Hepatocyte (in vitro differentiated cells): ENCODE measurements at regions not wholly inside any gene's neighbourhood (a gene's known extent, or its start where the extent isn't known, plus 50 kb on each side); places are given as distances from the start of the nearest gene placed in this dataset.
A peak's percentile ranks its signal among the peaks of the same experiment; 100 is the strongest.

Experiments
- DNase-seq: peaks from one replicate; pipeline ENCODE4 v3.0.0-alpha.2; 2016; ENCODE audit warnings: low spot score
- H2AFZ ChIP-seq: fragments of 200-600 bp; sonication (generic); 2 replicates; pipeline ENCODE4 v1.6.0; 2016; ENCODE audit warnings: antibody characterized with exemption, mild to moderate bottlenecking
- H3K27ac ChIP-seq: fragments of 200-600 bp; sonication (generic); 2 replicates; pipeline ENCODE4 v1.5.1; 2016; ENCODE audit warnings: mild to moderate bottlenecking
- H3K27me3 ChIP-seq: fragments of 200-600 bp; sonication (generic); 2 replicates; pipeline ENCODE4 v1.6.1; 2016
- H3K36me3 ChIP-seq: fragments of 200-600 bp; sonication (generic); replicated peaks from 2 replicates; pipeline ENCODE4 v1.5.1; 2016; ENCODE audit warnings: low read depth; ENCODE audit not compliant: insufficient read depth
- H3K4me1 ChIP-seq: fragments of 200-600 bp; sonication (generic); 2 replicates; pipeline ENCODE4 v1.5.1; 2016; ENCODE audit warnings: mild to moderate bottlenecking, moderate library complexity; ENCODE audit not compliant: insufficient read depth
- H3K4me2 ChIP-seq: fragments of 200-600 bp; sonication (generic); 2 replicates; pipeline ENCODE4 v1.6.0; 2016
- H3K4me3 ChIP-seq: fragments of 200-600 bp; sonication (generic); 2 replicates; pipeline ENCODE4 v1.5.1; 2016; ENCODE audit warnings: mild to moderate bottlenecking
- H3K79me2 ChIP-seq: fragments of 200-600 bp; sonication (generic); 2 replicates; pipeline ENCODE4 v1.6.0; 2017; ENCODE audit warnings: mild to moderate bottlenecking
- H3K9me2 ChIP-seq: fragments of 200-600 bp; sonication (generic); replicated peaks from 2 replicates; pipeline ENCODE4 v1.6.0; 2017; ENCODE audit warnings: mild to moderate bottlenecking; ENCODE audit not compliant: insufficient read depth
- H3K9me3 ChIP-seq: fragments of 200-600 bp; sonication (generic); 2 replicates; pipeline ENCODE4 v1.5.1; 2016; ENCODE audit warnings: low read depth, mild to moderate bottlenecking
- H4K20me1 ChIP-seq: fragments of 200-600 bp; sonication (generic); 2 replicates; pipeline ENCODE4 v1.6.0; 2016; ENCODE audit warnings: mild to moderate bottlenecking; ENCODE audit not compliant: insufficient read depth, poor library complexity, severe bottlenecking
- EZH2 ChIP-seq: fragments of 200-600 bp; sonication (generic); IDR thresholded peaks from 2 replicates; pipeline ENCODE4 v1.6.1; 2016; ENCODE audit warnings: antibody characterized with exemption, mild to moderate bottlenecking, borderline replicate concordance
- EZH2phosphoT487 ChIP-seq: fragments of 200-600 bp; sonication (generic); IDR thresholded peaks from one replicate; pipeline ENCODE4 v1.6.1; 2018; ENCODE audit warnings: antibody characterized with exemption, mild to moderate bottlenecking, low read depth, moderate library complexity; ENCODE audit not compliant: unreplicated experiment, severe bottlenecking
- WGBS: methylation state at CpG from one replicate; pipeline ENCODE4 v1.1.6; 2016; ENCODE audit warnings: low lambda C conversion rate; ENCODE audit errors: missing lambda C conversion rate; 5-methylcytosine and 5-hydroxymethylcytosine counted together
- TF ChIP-seq, protein P1 (sequence below): fragments of 200-600 bp; sonication (generic); IDR thresholded peaks from 2 replicates; pipeline ENCODE4 v1.5.1; 2016; ENCODE audit warnings: antibody characterized with exemption, mild to moderate bottlenecking; ENCODE audit not compliant: poor library complexity

GRCh38 chr9:13608451-13608850, 329.0 kb upstream of the MPDZ start:
- H2AFZ ChIP-seq: no peak overlapping the region
- no peaks in the 10 kb centered on the region for H3K27me3 ChIP-seq
- no peak for DNase-seq
- H4K20me1 ChIP-seq: no peaks in the 10 kb centered on the region
- peak overlapping the region; percentile 61 for H3K4me2 ChIP-seq
- WGBS: 38% methylated on average over 6 of the region's 6 CpGs
- H3K79me2 ChIP-seq: no peaks in the 10 kb centered on the region
- TF ChIP-seq EZH2: no peak
- no peak for TF ChIP-seq EZH2phosphoT487
- TF ChIP-seq, protein P1, sequence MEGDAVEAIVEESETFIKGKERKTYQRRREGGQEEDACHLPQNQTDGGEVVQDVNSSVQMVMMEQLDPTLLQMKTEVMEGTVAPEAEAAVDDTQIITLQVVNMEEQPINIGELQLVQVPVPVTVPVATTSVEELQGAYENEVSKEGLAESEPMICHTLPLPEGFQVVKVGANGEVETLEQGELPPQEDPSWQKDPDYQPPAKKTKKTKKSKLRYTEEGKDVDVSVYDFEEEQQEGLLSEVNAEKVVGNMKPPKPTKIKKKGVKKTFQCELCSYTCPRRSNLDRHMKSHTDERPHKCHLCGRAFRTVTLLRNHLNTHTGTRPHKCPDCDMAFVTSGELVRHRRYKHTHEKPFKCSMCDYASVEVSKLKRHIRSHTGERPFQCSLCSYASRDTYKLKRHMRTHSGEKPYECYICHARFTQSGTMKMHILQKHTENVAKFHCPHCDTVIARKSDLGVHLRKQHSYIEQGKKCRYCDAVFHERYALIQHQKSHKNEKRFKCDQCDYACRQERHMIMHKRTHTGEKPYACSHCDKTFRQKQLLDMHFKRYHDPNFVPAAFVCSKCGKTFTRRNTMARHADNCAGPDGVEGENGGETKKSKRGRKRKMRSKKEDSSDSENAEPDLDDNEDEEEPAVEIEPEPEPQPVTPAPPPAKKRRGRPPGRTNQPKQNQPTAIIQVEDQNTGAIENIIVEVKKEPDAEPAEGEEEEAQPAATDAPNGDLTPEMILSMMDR: no peak
- no peaks in the 10 kb centered on the region for H3K36me3 ChIP-seq
- peaks cover 18% of the 10 kb centered on the region for H3K4me1 ChIP-seq
- no peaks in the 10 kb centered on the region for H3K9me3 ChIP-seq
- H3K4me3 ChIP-seq: no peak overlapping the region
- H3K27ac ChIP-seq: peak overlapping the region; percentile 84
- H3K9me2 ChIP-seq: no peaks in the 10 kb centered on the region

- H2AFZ ChIP-seq: no peak overlapping the region
- peak overlapping the region; percentile 84 for H3K27ac ChIP-seq
- 23% methylated on average over 6 of the region's 6 CpGs for WGBS
- no peaks in the 10 kb centered on the region for H3K27me3 ChIP-seq
- H3K36me3 ChIP-seq: no peaks in the 10 kb centered on the region
- H3K4me3 ChIP-seq: no peak overlapping the region
- no peaks in the 10 kb centered on the region for H4K20me1 ChIP-seq
- H3K79me2 ChIP-seq: no peaks in the 10 kb centered on the region
- peaks cover 18% of the 10 kb centered on the region for H3K4me1 ChIP-seq
- H3K9me2 ChIP-seq: no peaks in the 10 kb centered on the region
- DNase-seq: peak; percentile 17
- H3K4me2 ChIP-seq: peak overlapping the region; percentile 61
- H3K9me3 ChIP-seq: no peaks in the 10 kb centered on the region
- TF ChIP-seq EZH2 (no peak), EZH2phosphoT487 (no peak)
- TF ChIP-seq, protein P1: no peak
Observed at GRCh38 chr9:13607481-13608441, 328.3 kb upstream of the MPDZ start.

GRCh38 chr9:13606586-13606985, 327.1 kb upstream of the MPDZ start:
- Histone ChIP-seq H3K27me3 (no peaks in the 10 kb centered on the region), H3K27ac (peak overlapping the region; percentile 84), H3K4me1 (peaks cover 18% of the 10 kb centered on the region), H4K20me1 (no peaks in the 10 kb centered on the region), H3K9me3 (no peaks in the 10 kb centered on the region), H3K79me2 (no peaks in the 10 kb centered on the region), H3K9me2 (no peaks in the 10 kb centered on the region), H3K4me3 (no peak overlapping the region), H2AFZ (no peak overlapping the region), H3K36me3 (no peaks in the 10 kb centered on the region), H3K4me2 (peak overlapping the region; percentile 61)
- DNase-seq: no peak
- 39% methylated on average over 5 of the region's 5 CpGs for WGBS
- TF ChIP-seq, protein P1: no peak
- TF ChIP-seq EZH2phosphoT487: no peak
- TF ChIP-seq EZH2: no peak
